Body of pancreas (tissue), 4 donors: ENCODE measurements at regions not wholly inside any gene's neighbourhood (a gene's known extent, or its start where the extent isn't known, plus 50 kb on each side); places are given as distances from the start of the nearest gene placed in this dataset.

Source experiments
- CTCF ChIP-seq, 7 experiments: fragments of 450-650 bp in 4 of 7; fragments of 200-600 bp in 3 of 7; sonication (generic) in 3 of 7; IDR thresholded peaks; one replicate each; pipeline ENCODE4 v1.5.1; 2016 to 2019; ENCODE audit warnings: antibody characterized with exemption in 7 of 7
- POLR2A ChIP-seq, 3 donors: fragments of 450-650 bp; IDR thresholded peaks; one replicate each; pipeline ENCODE4 v1.6.1; 2016; ENCODE audit warnings: antibody characterized with exemption in 3 of 3, mild to moderate bottlenecking in 2 of 3

- no peak for TF ChIP-seq POLR2A (IDR thresholded peaks at IDR 0.05)
- TF ChIP-seq CTCF (IDR thresholded peaks at IDR 0.05) = no peak
Observed at GRCh38 chr2:192487636-192488035, 292.9 kb upstream of the TMEFF2 start.
